ENCODE measurements at regions not wholly inside any gene's neighbourhood (a gene's known extent, or its start where the extent isn't known, plus 50 kb on each side); places are given as distances from the start of the nearest gene placed in this dataset.

GRCh38 chr6:169893624-169894023 lies 142.2 kb downstream of the ERMARD start:
- no peak overlapping the region for H3K27ac ChIP-seq

GRCh38 chr6:169891846-169892245 lies 140.4 kb downstream of the ERMARD start:
- Histone ChIP-seq H3K27me3 (ENCODE audit: control insufficient read depth, insufficient read depth, low read length) (no peaks in the 10 kb centered on the region), H2AFZ (no peak overlapping the region), H3K27ac (no peak overlapping the region), H3K36me3 (ENCODE audit: control insufficient read depth, insufficient read depth, low read length) (no peaks in the 10 kb centered on the region), H3K9ac (no peak overlapping the region), H3K4me2 (ENCODE audit: low read length) (no peak overlapping the region), H3K79me2 (no peaks in the 10 kb centered on the region), H3K9me3 (ENCODE audit: control insufficient read depth, low read length) (no peaks in the 10 kb centered on the region), H3K4me1 (no peaks in the 10 kb centered on the region), H3K4me3 (ENCODE audit: low read depth, low read length) (no peak overlapping the region)
- TF ChIP-seq CTCF (IDR thresholded peaks at IDR 0.05) = no peak

More at GRCh38 chr6:169893624-169894023, 142.2 kb downstream of the ERMARD start:
- Histone ChIP-seq H3K4me2 (ENCODE audit: low read length) (no peak overlapping the region), H3K36me3 (ENCODE audit: control insufficient read depth, insufficient read depth, low read length) (no peaks in the 10 kb centered on the region), H3K9me3 (ENCODE audit: control insufficient read depth, low read length) (no peaks in the 10 kb centered on the region), H3K27me3 (ENCODE audit: control insufficient read depth, insufficient read depth, low read length) (no peaks in the 10 kb centered on the region), H3K79me2 (no peaks in the 10 kb centered on the region), H2AFZ (no peak overlapping the region), H3K9ac (no peak overlapping the region), H3K4me1 (no peaks in the 10 kb centered on the region), H3K4me3 (ENCODE audit: low read depth, low read length) (no peak overlapping the region)
- no peak for TF ChIP-seq CTCF (IDR thresholded peaks at IDR 0.05)

- Histone ChIP-seq H2AFZ (no peak overlapping the region), H3K9ac (no peak overlapping the region), H3K4me2 (ENCODE audit: low read length) (no peak overlapping the region), H3K27ac (no peak overlapping the region), H3K27me3 (ENCODE audit: control insufficient read depth, insufficient read depth, low read length) (no peaks in the 10 kb centered on the region), H3K9me3 (ENCODE audit: control insufficient read depth, low read length) (no peaks in the 10 kb centered on the region), H3K79me2 (no peaks in the 10 kb centered on the region), H3K4me1 (no peaks in the 10 kb centered on the region), H3K4me3 (ENCODE audit: low read depth, low read length) (no peak overlapping the region), H3K36me3 (ENCODE audit: control insufficient read depth, insufficient read depth, low read length) (no peaks in the 10 kb centered on the region)
- no peak for TF ChIP-seq CTCF (IDR thresholded peaks at IDR 0.05)
These were observed 140.0 kb downstream of the ERMARD start for GRCh38 chr6:169891421-169891820.

GRCh38 chr6:169890901-169891300 lies 139.5 kb downstream of the ERMARD start:
- Histone ChIP-seq H2AFZ (no peak overlapping the region), H3K4me3 (ENCODE audit: low read depth, low read length) (no peak overlapping the region), H3K9ac (no peak overlapping the region), H3K4me2 (ENCODE audit: low read length) (no peak overlapping the region), H3K79me2 (no peaks in the 10 kb centered on the region), H3K27me3 (ENCODE audit: control insufficient read depth, insufficient read depth, low read length) (no peaks in the 10 kb centered on the region), H3K27ac (no peak overlapping the region), H3K4me1 (no peaks in the 10 kb centered on the region), H3K9me3 (ENCODE audit: control insufficient read depth, low read length) (no peaks in the 10 kb centered on the region), H3K36me3 (ENCODE audit: control insufficient read depth, insufficient read depth, low read length) (no peaks in the 10 kb centered on the region)
- TF ChIP-seq CTCF (IDR thresholded peaks at IDR 0.05) = no peak

- Histone ChIP-seq H3K27me3 (ENCODE audit: control insufficient read depth, insufficient read depth, low read length) (no peaks in the 10 kb centered on the region), H3K9ac (no peak overlapping the region), H3K4me2 (ENCODE audit: low read length) (no peak overlapping the region), H3K9me3 (ENCODE audit: control insufficient read depth, low read length) (no peaks in the 10 kb centered on the region), H2AFZ (no peak overlapping the region), H3K36me3 (ENCODE audit: control insufficient read depth, insufficient read depth, low read length) (no peaks in the 10 kb centered on the region), H3K79me2 (no peaks in the 10 kb centered on the region), H3K4me1 (no peaks in the 10 kb centered on the region), H3K4me3 (ENCODE audit: low read depth, low read length) (no peak overlapping the region), H3K27ac (no peak overlapping the region)
- TF ChIP-seq CTCF (IDR thresholded peaks at IDR 0.05) = no peak
These were observed 138.6 kb downstream of the ERMARD start for GRCh38 chr6:169890049-169890448.
